SH-SY5Y (cell line): ENCODE measurements at regions not wholly inside any gene's neighbourhood (a gene's known extent, or its start where the extent isn't known, plus 50 kb on each side); places are given as distances from the start of the nearest gene placed in this dataset.

Experiments
- GATA2 ChIP-seq: IDR thresholded peaks from 2 replicates; pipeline ENCODE4 v1.6.1; 2011; ENCODE audit warnings: mild to moderate bottlenecking, low read depth, low read length
- GATA3 ChIP-seq: IDR thresholded peaks from 2 replicates; pipeline ENCODE4 v1.6.1; 2011; ENCODE audit warnings: low read depth, mild to moderate bottlenecking, low read length, moderate library complexity

DNA sequence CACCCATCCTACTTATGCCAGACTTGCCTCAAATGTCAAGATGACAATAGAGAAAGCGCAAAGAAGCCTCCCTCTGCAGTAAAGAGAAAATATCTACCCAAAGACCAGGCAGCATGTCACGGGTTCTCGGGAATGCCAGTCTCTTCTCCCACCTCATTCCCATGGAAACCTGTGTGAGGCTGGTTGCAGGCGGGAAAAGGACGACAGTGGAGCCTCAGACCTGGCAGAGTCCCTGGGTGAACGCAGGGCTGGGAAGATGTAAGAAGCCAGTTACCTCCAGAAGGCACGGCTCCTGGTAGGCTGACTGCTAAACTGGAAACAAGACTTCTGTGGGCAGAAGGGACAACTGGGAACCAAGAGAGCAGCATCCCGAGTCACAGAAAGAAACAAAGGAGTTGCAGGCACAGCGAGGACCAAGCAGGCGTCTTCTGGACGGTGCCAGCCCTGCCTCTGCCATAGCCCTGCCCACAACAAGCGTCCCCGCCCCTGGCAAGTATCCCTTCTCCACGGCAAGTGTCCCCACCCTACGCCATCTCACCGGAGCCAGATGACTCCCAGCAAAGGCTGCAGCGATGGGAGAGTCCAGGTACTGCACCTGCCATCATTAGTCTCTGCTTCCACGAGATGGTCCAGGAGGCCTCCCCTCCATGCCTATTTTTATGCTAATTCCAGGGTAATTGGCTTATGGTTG is 440.8 kb upstream of the MYT1L start:
- TF ChIP-seq GATA2, result no peak
- TF ChIP-seq GATA3, result no peak

DNA sequence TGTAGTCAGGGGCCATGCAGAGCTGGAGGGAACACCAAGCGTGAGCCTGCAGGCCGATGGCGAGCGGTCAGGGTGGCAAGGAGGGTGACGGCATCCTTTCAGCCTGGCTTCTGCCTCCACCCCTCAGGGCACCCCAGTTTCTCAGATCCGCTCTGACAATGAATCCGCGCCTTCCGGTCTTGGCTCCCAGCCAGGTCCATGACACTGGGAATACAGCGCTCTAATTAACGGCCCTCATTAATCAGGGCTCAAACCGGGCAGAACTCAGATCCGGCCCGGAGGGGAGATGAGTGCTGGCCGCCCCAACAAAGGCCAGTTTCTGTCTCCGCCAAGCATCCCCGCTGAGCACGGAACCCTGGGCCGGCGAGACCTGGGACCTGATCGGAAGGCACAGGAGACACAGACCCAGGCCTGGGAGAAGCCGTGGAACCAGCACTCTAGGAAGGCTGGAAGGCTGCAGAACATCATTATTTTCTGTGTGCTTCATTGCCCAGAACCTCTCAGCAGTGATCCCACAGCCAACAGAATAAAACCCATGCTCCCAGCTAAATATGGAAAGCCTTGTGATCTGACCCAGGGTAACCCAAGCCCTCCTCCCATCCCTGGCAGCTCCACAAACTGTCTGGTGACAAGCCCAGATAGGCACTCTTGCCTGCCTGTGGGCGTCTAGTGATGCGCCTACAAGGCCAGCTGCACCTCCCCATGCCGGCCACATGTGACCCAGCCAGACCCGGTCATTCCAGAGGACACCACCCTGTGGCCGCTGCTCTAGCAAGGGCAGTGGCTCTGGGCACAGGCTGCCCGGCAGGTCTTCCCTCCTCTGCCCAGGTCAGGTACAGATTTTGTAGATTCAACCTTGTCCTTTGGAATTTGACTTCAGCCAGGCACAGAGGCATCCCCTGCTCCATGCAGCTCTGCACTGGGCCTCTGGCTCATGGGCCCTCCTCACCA is 438.7 kb upstream of the MYT1L start:
- no peak for TF ChIP-seq GATA2
- TF ChIP-seq GATA3, result no peak

DNA sequence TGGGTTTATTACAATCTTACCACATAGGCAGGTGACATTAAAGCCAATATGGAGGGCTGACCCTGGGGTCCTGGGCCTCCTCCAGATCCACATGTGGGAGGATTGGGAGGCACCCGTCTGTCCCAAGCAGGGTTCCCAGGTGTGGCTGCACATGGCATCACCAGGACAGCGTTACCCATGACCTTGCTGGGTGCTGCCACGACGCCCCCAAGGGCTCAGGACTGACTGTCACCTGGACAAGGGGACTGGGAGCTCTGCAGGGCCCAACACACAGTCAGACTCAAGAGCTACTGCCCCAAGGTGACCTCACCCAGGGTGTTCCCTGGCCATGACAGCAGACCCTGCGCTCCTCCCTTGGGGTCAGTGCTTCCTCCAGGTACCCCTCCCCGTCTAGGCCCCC is 437.4 kb upstream of the MYT1L start:
- no peak for TF ChIP-seq GATA2
- no peak for TF ChIP-seq GATA3

DNA sequence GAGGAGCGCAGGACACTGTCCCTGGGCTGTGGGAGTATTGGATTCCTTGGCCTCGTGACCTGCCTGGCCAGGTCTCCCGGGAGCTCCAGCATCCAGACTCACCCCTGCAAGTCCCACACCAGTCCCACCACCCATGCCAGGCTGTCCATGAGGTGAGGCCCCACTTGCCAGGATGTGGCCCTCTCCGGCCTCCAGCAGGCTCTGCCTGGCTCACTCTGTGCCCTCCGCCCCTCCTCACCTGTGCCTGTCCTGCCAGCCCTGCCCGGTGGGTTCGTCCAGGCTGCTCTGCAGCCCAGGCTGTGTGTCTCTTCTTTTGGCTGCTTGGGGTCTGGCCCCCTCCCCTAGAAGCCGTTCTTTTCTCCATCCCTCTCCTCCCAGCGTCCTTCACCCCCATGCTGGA is 436.8 kb upstream of the MYT1L start:
- TF ChIP-seq GATA3 (no peak), GATA2 (no peak)

DNA sequence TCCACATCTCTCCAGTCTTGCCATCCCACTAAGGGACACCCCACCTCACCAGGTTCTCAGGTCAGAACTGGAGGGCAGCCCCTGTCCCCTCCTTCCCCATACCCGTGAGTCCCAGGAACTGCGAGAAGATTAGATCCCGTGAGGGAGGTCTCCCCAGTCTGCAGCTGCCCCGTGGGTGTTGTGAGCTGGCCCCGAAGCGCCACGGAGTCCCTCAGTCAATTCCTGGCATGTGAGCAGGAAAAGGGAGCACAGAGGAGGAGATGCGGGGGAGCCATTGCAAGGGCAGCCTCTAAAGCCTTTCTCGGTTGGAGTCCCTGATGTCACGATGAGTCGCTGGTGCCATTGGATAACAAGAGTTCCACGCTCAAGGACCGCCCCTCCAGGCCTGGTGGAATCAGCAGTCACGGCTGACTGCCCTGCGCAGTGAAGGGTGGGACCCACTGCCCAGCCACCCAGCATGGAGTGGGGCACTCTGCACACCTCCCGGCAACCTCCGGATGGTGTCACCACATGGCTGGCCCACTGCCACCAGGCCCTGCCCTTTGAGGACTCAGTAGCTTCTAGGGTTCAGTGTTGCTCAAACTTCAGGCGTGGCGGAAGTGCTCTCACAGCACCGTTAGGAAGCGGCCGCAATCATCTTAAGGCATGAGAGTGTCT is 434.9 kb upstream of the MYT1L start:
- TF ChIP-seq GATA2, result no peak
- no peak for TF ChIP-seq GATA3

DNA sequence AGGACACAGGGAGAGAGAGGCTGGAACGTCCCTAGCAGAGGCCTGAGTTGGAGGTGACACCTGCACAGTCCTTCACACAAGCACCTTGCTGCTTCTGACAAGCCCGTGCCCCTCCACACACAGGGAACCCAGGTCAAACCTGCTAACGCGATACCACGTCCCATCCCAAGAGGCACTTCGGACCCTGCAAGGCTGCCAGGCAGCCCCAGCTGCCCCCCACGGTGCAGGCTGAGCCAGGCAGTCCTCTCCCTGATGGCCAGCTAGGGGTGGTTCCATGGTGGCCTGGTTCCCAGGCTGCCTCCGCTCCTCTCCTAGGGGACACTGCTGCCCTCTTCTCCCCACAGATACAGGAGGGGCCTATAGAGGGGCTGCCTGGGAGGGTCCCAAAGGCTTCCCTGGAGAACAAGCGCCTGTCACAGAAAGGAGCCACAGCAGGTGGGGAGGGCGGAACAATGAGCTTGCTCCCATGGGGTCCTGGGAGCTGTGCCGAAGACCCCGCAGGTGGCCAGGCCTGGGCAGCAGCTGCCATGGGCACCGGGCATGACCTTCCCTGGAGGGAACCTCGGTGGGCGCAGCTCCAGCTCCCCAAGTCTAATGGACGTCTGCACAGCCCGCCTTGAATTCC is 434.2 kb upstream of the MYT1L start:
- no peak for TF ChIP-seq GATA3
- no peak for TF ChIP-seq GATA2

DNA sequence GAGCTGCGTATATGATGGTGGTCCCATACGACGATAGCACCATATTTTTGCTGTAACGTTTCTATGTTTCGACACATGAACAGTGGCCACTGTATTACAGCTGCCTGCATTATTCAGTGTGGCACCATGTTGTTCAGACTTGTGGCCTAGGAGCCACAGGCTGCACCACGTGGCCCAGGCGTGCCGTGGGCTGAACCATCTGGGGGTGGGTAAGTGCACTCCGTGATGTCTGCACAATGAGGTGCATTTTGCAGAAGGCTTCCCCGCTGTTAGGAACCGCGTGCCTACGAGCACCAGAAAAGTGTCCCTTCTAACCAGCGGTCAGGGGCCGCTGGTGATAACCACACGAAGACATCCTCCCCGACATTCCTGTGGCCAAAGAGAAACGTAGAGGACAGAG is 433.7 kb upstream of the MYT1L start:
- TF ChIP-seq GATA3 (no peak), GATA2 (no peak)

DNA sequence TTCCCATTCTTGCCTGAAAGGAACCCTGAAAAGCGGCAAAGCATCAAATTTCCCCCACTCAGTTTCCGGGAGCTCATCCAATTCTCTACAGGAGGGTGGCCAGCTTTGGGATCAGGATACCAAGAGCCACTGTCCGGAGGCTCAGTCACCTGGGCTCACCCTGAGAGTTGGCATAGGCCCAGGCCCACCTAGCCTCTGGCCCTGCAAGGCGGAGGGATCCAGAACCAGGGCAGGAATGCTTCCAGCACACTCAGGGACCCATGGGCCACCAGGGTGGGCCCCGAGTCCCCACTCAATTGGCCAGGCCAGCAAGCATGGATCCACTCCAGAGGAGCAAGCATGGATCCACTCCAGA is 432.9 kb upstream of the MYT1L start:
- TF ChIP-seq GATA3, result no peak
- no peak for TF ChIP-seq GATA2

DNA sequence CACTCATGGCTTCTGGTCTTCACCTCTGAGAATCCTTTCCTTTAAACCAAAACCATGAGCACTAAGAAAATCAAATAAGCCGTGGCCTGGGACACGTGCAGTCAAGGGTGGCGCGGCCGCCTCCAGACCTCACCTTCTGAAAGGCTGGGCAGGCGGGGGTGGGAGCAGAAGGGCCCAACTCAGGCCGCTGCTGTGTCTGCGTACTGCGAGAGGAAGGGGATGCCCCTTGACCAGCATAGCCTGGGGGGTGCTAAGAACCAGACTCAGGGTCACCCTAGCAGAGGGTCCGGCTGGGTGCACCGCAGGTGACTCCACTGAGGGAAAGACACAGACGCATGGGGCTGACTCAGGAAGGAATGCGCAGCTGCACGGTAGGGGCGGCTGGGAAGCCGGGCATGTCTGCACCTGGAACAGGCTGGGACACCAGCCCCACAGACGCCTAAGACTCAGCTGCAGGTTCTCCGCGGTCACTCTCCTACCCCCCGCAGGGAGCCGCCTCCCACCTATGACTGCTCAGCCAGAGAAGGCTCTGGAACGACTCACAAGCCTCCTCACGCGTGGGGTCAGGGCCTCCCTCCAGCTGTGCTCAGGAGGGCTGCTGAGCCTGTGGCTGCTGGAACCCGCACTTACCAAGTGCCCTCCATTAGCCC is 432.4 kb upstream of the MYT1L start:
- TF ChIP-seq GATA3 (no peak), GATA2 (no peak)

DNA sequence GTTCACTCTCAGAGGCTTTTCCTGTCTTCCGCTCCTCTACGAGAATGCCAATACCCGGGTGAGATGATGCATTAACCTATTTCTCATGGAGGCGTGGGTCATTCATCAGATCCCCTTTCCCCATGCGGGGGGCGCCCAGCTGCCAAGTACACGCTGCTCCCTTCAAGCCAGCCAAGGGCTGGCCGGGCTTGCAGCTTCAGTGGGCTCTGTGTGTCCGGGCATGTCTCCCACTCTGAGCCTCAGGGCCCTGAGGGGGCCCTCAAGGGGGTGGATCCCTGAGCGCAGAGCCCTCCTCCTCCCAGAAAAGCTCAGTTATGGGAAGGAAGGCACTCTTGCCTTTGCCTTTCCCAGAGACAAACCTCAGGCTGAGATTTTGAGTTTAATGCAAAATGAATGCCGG is 431.8 kb upstream of the MYT1L start:
- no peak for TF ChIP-seq GATA2

DNA sequence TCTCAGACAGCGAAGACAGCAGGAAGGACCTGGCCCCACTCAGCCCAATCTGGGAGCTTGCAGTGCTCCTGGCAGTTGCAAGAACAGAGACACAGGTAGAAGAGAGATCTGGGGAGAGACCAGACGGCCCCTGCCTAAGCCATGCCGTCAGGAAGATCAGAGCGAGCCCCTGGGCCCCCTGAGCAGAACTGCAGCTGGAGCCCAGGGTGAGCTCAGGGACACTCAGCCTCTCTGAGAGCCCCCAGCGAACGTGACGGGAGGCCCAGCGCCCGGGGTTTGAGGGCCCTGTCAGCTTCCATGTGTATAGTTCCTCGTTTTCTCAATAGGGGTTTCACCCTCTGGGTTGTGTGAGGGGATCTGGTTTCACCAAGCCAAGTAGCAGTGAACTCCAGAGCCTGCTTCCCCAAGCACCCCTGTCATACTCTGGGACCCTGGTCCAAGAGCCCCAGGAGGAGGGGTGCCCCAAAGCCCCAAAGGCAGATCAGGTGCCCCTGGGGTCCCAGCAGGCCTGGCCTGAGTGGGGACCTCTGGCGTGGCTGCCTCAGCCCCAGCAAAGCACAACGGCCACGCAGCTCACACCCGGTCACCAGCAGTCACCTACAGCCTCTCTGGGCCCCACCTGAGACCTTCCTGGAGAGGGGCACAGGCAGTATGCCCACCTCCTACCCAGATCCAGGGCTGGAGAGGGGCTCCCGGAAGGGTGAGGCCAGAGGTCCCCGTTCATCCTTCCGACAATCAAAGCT is 431.3 kb upstream of the MYT1L start:
- TF ChIP-seq GATA2, result no peak

DNA sequence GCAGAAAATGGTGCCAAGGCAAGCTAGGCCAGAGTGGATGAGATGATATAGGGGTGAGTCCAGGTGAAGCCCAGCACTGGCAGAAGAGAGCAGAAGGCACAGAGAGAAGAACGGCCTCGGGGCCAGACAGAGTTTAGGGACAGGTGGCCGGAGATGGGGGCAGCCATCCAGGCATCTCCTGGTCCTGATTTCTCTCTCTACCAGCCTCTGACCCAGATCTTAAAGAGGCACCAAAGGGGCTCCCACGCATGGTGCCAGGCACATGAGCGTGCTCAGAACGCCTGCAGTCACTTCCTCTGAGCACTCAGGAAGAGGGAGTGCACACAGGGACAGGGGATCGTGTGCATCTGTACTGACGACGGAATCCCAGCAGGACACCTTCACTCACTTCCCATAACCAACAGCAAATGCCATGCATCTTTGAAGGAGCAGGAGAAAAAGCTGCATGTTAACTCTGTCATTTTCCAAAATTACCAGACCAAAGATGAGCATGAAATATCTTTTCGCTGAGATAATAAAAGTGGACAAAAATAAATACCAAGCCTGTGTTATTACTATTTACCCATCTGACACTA is 427.8 kb upstream of the MYT1L start:
- TF ChIP-seq GATA2 (no peak), GATA3 (no peak)

DNA sequence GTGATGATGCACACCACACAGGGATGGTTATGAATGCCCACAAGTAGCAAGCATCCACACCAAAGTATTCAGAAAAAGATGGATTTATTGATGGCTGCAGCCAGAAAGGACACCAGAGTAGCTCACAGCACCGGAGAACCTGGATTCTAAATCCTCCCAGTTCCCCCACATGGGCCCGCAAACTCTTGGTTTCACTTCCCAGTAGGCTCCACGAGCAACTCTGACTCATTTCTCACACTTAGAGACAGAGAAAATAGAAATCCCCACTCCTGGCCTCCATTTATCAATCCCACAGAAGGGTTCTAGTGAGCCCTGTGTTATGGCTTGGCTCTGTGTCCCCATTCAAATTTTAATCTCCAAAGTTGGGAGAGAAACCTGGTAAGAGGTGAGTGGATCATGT is 426.7 kb upstream of the MYT1L start:
- TF ChIP-seq GATA3 (no peak), GATA2 (no peak)

DNA sequence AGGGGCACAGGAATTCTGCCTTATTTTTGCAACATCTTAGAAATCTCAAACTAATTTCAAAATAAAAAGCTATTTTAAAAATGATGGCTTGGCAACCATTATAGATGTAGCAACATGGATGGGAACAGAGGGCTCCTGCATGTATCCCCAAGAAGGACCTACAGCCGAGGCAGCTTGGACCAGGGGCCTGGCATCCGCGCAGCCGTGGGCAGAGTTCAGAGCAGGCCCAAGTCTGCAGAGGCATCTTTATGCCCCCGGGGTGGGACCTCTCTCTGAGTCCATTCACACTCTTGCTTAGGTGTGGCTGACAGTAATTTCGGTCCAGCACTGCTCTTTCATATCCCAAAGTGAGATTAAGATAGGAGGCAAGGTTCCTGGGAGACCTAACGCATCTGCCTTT is 425.8 kb upstream of the MYT1L start:
- TF ChIP-seq GATA2 (no peak), GATA3 (no peak)
